Activated CD8-positive, alpha-beta memory T cell treated with anti-CD3 and anti-CD28 coated beads, Interleukin-2, amount 50 U/mL, for 48 hours (primary cell): ENCODE measurements at regions not wholly inside any gene's neighbourhood (a gene's known extent, or its start where the extent isn't known, plus 50 kb on each side); places are given as distances from the start of the nearest gene placed in this dataset.

Experiments used
- DNase-seq: peaks from one replicate; pipeline ENCODE4 v3.0.0-alpha.2; 2020

GRCh38 chr21:16873176-16873575 is 639.7 kb upstream of the CXADR start:
- DNase-seq: no peak

DNA sequence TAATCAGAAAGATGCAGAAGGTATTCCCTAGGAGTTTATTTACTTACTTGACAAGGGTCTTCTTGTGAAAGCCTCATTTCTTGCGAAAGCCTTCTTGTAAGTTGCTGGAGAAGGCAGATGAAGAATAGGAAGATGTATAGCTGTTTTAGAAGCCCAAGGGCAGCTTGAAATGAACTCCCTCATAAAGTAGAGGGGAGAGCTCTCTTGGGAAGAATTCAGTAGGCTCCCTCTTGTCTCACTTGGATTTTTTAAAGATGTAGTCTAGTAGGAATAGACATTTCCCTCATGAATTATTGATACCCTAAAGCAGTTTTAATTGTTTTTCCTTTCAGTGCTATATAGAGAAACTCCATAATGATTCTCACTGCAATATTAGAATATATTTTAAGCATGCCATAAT is 639.2 kb upstream of the CXADR start:
- no peak for DNase-seq

DNA sequence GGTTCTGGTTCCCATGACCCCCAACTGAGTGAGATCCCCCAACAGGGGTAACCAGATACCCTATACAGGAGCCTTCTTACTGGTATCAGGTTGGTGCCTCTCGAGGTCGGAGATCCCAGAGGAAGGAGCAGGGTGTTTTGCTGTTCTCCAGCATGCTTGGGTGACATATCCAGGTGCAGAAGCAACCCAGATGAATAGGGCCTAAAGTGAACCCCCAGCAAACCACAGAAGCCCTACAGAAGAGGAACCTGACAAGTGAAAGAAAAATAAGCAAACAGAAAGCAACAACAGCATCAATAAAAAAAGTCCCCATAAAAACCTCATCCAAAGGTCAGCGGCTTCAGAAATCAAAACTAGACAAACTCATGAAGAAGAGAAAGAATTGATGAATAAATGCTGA is 633.4 kb upstream of the CXADR start:
- DNase-seq: no peak

- DNase-seq: no peak
Measured at GRCh38 chr21:16891821-16892220, 621.0 kb upstream of the CXADR start.

GRCh38 chr21:16900685-16901084 is 612.2 kb upstream of the CXADR start:
- no peak for DNase-seq

DNA sequence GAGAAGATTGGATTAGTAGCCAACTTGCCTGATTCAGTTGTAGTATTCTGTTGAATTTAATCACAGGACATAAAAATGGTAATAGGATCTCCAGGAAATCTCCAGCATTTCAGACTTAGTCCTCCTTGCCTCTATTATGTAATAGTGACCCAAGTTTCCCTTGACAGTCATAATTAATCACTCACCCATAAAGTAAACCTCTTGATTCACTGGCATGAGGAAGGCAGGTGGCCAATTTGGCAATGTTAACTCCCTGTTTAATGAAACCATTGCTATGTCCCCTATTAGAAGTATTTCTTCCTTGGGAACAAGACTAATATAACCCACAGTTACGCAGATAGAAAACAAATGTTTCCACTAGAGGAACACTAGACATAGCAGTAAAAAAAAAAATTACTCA is 604.8 kb upstream of the CXADR start:
- no peak for DNase-seq

- DNase-seq: no peak
Measured at GRCh38 chr21:16910435-16911165, 602.2 kb upstream of the CXADR start.

DNA sequence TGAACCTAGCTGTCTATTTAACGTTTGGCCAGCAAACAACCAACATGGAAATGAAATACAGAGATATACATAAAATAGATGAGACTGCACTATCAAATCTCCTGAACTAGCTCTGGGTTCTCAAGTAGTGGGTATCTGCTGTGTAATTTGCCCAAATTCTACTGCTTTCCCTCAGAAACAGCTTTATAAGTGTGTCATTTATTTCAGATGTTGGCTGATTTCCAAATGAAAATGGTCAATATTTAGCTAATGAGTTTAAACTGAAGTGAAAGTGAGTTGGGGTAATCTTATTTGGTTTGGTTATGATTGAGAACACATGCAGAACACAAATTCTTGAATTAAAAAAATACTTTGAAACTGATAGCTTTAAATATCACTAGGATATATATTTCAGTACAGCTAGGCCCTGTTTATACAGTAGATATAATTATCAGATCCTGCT is 601.7 kb upstream of the CXADR start:
- no peak for DNase-seq

DNA sequence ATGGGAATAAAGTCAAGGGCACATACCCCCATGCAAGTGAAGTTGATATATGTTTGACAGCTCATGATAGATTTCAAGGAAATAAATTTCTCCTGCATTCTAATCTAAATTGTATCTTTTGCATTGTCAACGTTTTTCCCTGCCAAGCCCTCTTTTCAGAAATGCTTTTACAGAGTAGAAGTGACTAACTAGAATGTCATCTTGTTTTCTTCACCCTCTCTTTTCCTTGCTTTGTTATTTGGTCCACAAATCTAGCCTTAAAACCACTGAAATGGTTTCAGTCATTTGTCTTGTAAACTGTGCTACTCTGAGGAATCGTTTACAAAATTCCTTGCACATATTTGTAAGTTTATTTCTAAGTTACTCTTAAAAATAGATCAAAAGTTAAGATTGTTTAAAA is 600.8 kb upstream of the CXADR start:
- no peak for DNase-seq

DNA sequence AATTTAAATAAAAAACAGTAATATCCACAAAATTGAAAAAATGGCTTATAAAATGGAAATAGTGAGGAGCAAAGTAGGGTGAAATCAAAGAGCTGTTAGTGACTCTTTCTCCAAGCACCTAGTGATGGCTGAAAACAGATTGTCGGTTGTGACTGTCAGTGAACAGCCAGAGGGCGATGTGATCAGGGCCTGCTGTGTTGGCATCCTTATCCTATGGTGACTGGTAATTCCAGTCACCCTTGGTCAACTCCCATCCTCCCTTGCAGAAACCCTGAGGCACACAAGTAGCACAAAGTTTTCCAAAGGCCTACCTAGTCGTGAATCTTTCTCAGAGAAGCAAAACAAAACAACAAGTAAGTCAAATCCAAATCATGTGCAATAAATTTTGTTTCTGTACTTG is 599.8 kb upstream of the CXADR start:
- no peak for DNase-seq

DNA sequence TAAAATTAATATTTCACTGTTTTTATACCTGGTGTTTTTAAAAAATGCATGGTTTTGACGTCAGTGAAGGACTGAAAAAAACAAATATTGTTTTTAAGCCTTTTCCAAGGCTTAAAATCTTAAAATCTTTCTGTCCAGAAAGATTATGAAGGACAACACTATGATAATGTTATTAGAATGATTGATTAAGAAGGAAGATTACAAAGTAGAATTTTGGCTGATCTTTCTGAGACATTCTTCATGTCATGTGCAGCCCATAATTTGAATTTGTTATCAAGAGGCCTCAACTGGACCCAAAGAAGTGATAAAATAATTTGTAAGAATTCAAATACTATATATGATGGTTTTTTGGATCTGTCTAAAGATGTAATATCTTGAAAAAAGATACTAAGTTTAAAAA is 584.4 kb upstream of the CXADR start:
- DNase-seq: no peak

- DNase-seq: no peak
Measured at GRCh38 chr21:16932314-16932713, 580.5 kb upstream of the CXADR start.

- no peak for DNase-seq
Measured at GRCh38 chr21:16942703-16943102, 570.1 kb upstream of the CXADR start.

DNA sequence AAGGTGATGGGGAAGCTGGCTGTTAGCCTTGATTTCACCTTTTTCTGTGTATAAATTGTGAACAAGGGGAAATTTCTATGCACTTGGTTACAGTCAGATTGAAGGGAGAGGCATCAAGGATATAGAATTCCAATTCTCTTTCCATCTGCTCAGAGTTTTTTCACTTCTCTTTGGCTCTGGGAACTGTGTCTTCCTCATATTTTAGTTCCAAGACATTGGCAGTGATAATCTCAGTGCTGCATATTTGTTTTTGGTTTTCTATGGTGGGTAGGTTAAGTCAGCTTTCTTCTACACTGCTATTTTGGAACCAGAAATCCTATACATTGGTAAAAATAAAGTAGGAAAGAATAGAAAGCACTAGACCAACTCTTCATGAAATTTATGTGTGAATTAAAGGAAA is 569.6 kb upstream of the CXADR start:
- no peak for DNase-seq

DNA sequence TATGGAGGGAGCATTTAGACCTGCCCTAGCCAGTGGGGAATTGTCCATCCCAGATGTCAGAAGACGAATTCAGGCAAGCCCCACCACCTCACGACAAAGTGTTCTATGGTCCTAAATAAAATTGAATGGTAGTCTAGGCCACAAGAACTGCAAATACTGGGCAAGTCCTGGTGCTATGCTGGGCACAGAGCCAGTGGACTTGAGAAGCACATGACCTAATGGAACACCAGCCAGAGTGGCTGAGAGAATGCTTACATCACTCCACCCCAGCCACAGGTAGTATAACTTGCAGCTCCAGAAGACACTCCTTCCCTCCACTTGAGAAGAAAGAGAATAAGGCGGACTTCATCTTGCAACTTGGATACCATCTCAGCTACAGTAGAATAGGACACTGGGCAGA is 567.3 kb upstream of the CXADR start:
- no peak for DNase-seq

- DNase-seq: no peak
Measured at GRCh38 chr21:16956824-16957223, 556.0 kb upstream of the CXADR start.

GRCh38 chr21:16965424-16965823 is 547.4 kb upstream of the CXADR start:
- no peak for DNase-seq

- no peak for DNase-seq
Measured at GRCh38 chr21:16968436-16968835, 544.4 kb upstream of the CXADR start.

- no peak for DNase-seq
Measured at GRCh38 chr21:16969636-16970035, 543.2 kb upstream of the CXADR start.

GRCh38 chr21:16974060-16974459 is 538.8 kb upstream of the CXADR start:
- no peak for DNase-seq

DNA sequence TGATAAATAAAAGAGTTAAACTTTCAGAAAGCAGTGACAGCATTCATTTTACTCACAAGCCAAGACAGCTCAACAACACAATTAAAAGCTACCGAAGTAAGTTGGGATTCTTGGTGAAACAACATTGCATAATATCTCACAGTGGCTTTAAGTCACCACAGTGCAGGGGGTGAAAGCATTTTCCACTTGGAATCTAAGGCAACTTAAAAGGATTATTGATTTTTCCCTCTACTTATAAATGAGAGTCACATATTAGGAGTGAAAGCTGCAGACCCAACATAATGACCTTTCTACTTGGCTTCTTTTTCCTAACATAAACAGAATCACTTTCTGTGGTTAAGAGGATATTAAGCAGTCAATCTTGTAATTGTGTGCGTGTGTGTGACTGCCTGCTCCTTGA is 536.6 kb upstream of the CXADR start:
- no peak for DNase-seq

DNA sequence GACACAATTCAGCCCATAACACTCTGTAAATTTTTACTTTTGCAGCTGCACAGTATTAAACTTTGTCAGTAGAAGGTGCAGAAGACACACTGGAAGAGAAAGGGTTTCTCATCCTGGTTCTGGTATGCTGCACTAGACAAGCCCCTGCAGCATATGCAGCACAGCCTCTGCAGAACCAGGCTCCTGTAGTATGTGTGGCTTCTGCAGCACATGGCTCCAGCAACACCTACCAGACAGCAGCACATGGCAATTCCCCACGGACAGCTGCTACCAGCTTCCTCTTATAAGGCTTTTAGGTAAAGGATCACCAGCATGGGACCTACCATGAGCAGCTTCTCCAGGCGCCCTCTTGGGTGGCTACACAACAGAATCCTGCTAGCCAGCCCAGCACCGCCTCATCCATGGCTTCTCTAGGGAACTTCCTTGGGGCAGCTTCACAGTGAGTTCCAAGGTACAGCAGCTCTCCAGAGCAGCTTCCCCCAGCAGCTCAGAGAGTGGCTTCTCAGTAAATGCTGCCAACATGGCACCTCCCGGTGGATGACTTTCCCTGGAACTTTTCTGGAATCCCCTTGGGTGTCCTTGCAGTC is 534.4 kb upstream of the CXADR start:
- no peak for DNase-seq

DNA sequence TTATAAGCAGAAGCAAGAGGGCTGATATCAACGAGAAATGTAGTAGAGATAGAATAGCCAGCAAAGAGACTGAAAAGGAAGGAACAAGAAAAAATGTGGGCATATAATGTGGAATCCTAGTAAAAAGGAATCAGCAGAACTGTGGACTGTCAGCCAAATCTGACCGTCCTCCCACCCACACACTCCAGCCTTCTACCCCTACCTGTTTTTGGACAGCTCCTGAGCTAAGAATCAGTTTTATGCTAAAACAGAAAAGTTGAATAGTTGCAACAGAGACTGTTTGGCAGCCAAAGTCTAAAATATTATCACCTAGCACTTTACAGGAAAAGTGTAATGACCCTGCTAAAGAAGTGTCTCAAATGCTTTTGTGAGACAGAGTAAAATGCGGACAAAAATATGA is 533.3 kb upstream of the CXADR start:
- DNase-seq: no peak

- DNase-seq: no peak
Measured at GRCh38 chr21:16983420-16983819, 529.4 kb upstream of the CXADR start.

GRCh38 chr21:16992448-16992847 is 520.4 kb upstream of the CXADR start:
- DNase-seq: no peak
